NCI-H510A (cell line): ENCODE measurements at regions not wholly inside any gene's neighbourhood (a gene's known extent, or its start where the extent isn't known, plus 50 kb on each side); places are given as distances from the start of the nearest gene placed in this dataset.
"Not testable (repeated sequence)": the region's sequence is repeated elsewhere in the genome, so short reads cannot be mapped to it uniquely, and the experiment has no call there.

Experiments
- DNase-seq: peaks from one replicate; lab custom pipeline; 2025; lab: John Stamatoyannopoulos, UW

DNA sequence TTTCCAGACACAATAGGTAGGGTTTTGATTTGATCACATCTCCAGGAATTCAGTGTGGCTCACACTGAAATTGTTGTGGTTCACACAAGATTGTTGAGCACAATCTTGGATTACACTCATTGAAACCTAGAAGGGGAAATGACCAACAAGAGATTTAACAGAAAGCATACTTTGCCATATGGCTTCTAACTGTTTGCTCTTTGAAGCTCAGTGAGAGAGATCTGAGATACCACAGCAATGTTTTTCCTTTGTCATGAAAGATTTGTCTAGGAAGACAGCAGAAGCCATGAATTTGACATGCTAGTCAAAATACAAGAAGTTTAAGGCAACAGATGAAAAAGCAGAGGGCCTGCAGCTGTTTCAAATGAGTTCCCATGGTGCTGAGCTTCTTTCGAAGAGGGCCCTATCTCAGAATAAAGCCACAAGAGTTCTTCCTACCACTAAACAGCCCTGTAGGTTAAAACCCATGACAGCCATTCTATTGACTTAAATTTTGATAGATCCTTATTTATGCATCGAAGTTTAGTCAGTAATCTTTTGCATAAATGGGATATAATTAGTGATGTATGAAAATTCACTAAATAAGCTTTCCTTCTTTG, 650.4 kb downstream of the LTN1 start:
- DNase-seq = no peak

DNA sequence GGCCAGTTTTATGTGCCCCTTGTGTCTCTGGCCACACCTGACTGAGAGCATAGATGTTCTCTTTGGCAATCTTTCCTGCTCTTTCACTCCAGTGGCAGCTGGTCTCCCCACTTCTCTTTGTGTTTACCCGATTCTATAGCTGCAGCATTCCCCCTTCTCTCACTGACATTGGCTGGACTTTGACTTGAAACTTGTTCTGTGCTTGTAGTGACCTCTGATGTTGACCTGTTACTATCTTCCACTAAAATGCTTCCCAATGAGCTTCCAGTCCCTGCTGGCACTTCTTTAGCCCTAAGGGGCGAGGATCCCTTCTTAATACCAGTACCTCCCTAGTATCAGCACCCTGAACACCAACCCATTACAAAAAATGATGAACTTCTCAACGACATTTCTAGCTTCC, 653.3 kb downstream of the LTN1 start:
- no peak for DNase-seq

DNA sequence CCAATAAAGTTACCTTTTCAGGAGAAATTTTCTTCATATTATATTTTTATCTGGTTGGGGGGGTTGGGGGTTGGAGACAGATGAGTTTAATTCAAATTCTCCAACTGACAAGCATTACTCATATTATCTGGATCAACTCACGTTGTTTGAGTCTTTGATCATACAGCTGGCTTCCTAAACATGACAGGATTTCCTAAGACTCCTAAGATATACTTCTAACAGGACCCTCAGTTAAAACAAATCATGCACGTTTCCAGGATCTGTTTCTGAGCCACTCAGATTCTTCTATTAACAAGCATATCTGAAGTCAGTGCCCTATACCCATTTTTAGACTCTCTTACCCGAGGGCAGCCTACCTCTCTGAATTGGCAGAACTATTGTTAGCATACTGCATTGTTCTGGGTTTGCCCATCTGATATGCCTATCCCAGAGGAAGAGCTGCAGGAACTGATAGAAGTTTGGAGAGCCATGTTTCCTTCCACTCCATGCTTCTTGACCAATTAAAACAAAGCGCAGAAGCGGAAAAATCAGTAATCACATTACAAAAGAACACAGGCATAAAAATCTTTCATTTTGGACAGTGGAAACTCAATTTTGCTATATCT, 653.9 kb downstream of the LTN1 start:
- DNase-seq = no peak

DNA sequence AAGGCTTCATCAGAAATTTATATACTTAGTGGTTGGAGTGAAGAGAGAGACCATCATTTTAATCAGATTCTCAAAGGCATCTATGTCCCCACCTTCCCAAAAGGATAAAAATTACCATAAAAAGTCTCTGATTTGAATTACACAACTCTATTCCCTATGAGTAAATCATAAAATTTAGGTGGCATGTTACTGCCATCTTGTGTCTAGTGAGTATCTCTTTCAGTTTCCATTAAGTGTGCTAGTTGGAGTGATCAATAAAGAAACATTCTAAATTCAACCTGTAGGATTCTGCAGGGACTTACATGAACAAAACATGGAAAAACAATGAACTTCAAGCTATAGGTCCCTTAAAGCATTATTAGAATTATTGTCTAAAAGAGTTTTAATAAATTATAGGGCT, 655.4 kb downstream of the LTN1 start:
- DNase-seq = no peak

DNA sequence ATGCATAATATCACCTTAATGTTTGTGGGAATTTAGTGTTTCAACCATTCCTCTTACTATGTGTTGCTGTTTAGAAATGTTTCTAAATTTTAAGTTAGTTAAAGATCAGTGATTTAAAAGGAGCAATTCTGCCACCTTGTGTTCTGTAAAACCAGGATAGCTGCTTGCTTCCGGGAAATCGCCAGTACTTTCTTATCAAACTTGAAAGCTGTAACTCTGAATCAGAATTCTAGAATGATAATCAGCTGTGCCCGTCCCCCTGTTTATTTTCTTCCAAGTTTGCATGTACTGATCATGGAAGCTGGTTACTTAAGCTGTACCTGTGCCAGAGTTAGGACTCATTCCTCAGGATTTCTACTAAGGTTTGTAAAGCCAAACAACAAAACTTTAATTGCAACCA, 656.4 kb downstream of the LTN1 start:
- DNase-seq = no peak

DNA sequence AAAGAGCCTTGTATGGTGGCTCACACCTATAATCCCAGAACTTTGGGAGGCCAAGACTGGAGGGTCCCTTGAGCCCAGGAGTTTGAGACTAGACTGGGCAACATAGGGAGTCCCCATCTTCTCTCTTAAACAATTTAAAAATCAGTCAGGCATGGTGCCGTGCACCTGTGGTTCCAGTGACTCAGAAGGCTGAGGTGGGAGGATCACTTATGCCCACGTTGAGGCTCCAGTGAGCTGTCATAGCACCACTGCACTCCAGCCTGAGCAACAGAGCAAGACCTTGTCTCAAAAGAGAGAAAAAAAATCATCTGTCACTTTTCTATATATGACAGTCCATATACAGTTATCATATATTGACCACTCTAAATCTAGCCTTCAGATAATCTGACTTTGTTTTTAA, 658.3 kb downstream of the LTN1 start:
- DNase-seq = no peak

DNA sequence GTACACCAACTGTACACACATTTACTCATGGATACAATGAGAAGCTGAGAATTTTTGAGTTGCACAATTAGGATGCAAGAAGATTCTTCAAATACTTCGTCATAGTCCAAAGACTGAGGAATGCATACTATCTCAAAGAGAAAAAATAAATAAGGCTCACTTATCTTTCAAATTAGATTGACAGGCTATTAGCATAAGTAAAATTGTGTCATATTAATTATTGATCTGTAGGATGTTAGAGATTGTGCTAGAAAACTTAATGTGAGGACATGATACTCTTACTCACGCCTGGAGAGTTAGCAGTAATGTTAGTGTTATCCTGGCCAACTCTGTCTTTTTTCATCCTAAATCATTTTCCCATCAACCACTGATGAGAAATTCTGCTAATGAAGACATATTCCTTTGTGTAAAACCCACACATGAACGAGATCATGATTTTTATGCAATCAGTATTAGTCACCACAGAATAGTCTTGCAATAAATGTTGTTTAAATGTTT, 659.0 kb downstream of the LTN1 start:
- no peak for DNase-seq

DNA sequence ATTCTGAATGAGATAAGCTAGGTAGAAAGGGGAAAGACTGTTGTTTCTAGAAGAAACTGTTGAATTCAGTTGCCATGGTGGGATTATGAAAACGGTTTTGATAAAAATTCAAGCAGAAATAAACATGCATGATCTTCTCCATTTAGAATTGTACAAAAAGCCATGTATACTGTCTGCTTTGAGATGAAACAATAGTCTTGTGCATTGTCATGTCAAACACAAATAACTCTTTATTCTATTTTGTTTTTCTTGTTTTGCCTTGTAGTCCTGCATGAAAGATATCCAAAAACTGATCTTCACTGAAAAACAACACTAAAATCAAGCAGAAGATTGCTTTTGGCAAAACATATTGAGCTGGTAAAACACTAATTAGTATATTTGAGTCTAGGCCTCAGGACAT, 659.9 kb downstream of the LTN1 start:
- DNase-seq = no peak

DNA sequence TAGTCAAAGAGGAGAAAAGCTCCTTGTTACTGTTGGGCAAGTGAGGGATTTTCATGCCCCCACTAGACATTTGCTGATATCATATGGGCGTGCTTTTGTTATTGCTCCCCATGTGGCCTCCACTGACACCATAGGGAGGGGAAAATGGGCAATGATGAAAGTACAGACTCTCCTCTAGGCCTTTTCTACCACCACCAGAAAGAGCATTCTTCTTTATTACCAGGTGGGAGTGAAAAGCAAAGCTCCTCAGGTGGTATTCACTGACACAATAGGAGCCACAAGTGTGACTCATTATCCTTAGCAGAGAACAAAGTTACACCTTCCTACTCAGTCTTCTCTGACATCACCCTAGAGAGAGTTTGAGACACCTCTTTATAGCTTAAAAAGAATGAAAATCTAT, 667.1 kb downstream of the LTN1 start:
- no peak for DNase-seq

DNA sequence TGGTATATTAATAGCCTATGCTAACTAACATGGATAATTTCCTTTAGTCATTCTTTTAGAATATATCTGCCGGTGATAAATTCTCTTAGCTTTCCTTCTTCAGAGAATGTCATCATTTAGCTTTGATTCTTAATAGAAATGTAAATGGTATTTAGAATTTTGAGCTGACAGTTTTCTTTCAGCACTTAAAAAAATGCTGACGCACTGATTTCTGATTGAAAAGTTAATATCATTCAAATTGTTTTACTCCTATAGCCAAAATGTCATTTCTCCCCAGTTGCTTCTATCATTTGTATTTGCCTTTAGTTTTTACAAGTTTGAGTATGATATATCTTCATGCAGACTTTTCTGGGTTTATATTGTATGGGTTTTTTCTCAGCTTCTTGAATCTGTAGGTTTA, 668.0 kb downstream of the LTN1 start:
- DNase-seq = no peak

DNA sequence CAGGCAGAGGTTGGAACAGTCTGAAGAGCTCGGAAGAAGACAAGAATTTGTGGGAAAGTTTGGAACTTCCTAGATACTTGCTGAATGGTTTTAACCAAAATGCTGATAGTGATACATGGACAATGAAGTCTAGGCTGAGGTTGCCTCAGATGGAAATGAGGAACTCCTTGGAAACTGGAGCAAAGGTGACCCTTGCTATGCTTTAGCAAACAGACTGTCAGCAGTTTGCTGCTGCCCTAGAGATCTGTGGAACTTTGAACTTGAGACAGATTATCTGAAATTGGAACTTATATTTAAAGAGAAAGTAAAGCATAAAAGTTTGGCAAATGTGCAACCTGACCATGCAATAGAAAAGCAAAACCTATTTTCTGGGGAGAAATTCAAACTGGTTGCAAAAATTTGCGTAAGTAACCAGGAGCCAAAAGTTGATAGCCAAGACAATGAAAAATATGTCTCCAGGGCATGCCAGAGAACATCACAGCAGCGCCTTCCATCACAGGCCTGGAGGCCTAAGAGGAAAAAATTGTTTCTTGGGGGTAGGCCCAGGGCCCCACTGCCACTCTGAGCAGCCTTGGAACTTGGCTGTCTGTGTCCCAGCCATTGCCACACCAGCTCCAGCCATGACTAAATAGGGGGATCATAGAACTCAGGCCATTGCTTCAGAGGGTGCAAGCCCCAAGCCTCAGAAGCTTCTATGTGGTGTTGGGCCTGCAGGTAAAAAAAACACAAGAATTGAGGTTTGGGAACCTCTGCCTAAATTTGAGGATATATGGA, 675.3 kb downstream of the LTN1 start:
- no peak for DNase-seq

DNA sequence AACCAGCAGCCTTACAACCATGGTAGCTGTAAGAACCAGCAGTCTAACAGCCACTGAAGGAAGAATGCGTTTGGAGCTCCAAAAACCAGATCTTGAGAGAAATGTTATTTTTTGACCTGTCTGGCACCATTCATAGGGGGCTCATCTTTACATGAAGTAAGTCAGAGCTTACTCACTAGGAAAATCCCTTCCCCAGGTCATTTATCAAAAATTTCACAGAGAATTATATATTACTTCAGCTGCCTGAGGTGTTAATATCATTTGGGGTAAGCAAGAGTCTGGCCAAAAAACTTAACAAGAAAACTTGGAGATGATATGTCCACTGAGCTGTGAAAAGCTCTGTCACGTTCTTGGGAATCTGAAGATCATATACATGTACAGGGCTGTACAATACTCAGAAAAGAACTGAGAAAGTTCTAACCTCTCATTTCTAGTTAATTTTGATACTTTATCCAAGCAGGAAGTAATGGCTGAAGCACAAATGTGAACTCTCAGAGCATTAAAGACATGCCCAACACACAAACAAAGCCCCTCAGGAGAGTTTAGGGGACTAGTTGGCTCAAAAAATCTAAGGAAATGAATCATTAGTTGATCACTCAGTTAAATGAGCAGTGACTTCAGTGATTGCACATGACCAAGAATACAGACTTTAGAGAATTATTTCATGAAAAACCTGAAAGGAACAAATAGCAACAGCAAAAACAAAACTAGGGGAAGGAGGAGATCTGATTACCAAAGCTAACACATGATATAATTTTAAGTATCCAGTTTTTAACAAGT, 681.1 kb downstream of the LTN1 start:
- no peak for DNase-seq

DNA sequence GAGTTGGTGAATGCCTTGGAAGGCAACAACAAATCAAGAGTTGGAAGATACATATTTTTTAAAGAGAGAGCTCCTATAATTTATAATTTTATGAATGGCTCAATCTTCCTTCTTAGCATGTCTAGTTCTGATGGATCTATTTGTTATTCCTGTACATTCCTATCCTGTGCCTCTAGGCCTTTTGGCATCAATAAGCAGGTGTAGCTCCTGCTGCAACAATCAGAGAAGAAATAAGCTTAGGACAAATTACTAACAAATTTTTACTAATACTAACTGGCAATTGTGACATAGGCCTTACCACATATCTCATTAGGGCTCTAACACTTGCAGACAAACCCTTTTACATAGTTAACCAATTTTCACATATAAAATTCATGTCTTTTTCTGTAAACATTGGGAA, 682.0 kb downstream of the LTN1 start:
- DNase-seq = no peak

DNA sequence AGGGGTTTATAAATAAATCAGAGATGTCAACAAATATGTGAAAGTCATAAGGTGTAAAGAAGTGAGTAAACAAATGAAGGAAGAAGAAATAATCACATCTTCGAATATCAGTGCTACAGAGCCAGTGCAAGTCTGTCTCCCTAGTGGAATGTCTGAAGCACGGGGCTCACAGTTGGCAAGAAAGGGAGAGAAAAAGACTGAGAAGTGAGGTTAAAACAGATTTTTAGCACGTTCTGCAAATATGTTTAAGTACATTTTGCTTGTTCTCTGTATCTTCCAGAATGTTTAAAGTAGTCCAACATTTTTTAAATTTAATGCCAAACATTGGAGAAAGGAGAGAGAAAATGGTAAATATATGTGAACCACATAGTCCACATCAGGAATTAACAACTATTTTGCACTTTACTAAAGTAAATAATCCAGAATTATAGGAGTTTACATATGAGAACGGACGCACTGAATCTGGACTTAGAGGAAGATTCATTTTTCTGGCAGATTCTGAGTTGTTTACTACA, 682.4 kb downstream of the LTN1 start:
- no peak for DNase-seq

DNA sequence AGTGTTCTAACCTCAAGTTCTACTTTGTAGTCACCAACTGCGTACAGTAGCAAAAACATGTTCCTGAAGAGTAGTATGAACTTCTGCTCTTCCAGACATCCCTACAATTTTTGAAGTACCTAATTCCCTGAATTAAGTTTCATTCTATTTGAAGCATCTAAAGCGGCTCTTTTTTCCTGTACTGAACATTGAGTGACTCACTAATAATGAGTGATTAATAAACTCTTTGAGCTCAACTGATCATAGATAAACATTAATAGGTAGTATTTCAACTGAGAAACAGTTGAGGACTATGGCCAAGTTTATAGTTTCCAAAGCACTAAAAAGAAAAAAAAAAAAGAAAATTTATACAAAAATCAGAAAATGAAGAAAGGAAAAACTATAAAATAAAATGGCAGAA, 683.1 kb downstream of the LTN1 start:
- DNase-seq = no peak

DNA sequence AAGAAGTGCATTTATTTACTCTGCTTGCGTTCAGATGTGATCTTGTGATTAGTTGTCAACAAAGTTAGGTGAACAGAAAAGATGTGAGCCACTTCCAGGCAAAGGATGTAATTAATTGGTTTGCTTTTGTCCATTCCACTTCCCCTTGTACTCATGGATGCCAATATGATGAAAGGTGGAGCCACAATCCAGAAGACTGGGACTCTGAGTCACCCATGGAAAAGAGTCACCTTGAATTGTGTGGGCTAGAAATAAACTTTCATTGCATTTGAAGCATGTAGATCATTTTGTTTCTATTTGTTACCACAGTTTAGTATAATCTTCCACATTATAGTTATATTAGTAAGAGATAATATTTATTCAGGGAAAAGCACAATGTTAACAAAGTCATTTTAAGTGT, 684.2 kb downstream of the LTN1 start:
- DNase-seq = no peak

DNA sequence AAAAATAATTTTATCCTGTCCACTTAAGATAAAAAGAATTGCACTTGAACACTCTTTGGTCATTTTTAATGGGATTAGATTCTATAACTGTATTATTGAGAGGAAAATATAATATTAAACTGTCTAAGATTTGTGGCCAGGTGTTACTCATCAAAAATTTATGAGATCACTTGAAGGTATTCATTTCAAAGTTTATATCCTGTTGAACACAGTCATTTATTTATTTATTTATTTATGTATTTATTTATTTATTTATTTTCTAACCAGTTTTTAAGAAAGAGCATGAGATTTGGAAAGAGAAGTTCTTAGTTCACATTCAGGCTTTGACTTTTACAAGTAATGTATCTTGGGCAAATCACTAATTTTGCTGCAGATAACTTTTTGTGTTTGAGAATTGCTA, 692.7 kb downstream of the LTN1 start:
- DNase-seq = no peak

DNA sequence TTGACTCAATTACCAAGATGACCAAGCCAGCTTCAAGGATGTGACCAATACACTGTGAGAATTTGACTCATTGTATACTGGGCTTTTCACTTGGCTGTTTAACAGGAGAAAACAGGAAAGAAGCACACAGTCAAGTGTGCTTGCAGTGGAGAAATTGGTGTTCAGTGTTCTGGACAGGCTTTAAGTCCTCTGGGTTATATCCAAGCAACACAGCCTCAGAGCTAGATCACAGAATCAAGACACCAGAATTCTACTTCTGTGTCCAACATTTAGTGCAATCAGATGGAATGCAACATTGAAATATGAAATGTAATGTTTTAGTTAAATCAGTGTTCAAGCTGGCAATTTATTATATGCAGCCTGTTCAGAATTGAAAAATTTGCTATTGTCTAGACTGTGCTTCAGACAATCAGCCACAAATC, 694.4 kb downstream of the LTN1 start:
- DNase-seq = no peak

DNA sequence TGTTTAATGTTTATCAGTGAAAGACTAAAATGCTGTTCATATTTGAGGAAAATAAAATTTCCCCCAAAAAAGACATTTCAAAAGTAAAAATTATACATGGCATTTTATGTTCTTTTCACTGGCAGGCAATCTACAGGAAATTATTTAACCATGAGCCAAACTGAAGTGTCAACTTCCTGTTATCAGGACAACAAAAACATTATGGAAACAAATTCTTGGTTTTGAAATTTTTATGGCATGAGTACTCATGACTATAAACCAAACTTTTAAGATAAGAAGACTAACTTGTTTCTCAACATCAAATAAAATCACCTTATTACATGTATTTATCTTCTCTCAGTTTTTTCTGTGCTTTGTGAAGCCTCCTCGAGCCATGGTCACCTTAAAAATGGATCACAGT, 698.6 kb downstream of the LTN1 start:
- no peak for DNase-seq

DNA sequence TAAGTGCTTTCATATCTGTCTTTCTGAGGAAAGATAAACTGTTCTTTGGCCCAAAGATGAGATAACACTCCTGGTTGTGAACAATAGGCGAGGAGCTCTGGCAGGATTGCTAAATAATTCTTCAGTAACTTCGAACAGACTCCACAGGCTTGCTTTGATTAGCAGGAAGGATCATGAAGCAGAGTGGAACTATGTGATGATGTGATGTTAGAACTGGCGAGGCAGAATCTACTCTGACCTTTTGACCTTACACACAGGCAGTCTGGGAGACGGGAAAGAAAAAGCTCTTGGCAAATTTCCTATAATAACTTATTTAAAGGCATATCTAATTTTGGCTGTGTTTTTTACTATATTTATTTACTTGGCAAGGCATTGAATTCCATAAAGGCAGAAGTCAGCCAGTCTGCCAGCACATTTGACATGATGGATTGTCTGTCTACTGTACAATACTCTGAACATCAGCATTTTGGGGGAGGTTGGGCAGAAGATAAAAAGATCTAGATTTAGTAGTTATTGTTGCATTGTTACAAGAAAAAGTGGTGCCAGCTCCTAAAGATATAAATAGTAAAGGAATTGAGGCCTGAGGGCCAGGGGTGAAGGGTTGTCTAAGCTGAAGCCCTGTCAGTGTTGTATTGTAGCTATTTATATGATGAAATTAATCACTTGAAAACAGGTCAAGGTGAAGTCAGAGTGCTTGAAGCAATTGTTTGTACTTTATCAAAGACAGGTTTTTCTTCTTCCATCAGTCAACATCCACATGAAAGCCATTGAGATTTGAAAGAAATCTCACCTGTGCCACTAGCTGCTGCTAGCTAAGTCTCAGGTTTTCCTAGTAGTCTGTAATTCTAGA, 708.8 kb downstream of the LTN1 start:
- no peak for DNase-seq

DNA sequence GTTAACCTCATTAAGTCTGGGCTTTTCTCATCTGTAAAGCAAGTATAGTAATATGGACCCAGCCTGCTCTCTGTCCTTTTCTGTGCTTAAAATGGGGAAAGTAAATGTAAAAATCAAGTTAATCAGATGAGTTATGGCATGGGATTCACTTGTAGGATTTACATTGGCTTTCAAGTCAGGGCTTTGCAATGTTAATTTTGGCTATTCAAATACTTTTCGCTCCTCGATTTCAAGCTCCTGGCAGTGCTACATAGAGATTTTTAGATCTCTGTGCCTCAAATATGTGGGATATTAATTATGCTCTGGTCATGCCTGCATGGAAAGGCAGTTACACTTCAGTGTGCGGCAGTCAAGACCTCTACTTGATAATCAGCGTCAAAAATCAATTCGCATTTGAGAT, 709.8 kb downstream of the LTN1 start:
- DNase-seq = no peak

DNA sequence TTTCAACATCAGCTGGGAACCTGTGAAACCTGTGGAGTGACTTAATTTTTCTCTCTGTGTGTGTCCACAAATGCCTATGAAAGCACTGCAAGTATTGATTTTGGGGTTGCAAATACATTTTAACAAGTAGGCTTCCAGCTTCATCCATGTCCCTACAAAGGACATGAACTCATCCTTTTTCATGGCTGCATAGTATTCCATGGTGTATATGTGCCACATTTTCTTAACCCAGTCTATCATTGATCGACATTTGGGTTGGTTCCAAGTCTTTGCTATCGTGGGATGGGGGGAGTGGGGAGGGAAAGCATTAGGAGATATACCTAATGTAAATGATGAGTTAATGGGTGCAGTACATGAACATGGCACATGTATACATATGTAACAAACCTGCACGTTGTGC, 711.3 kb downstream of the LTN1 start:
- not testable (repeated sequence) for DNase-seq
